ENCODE measurements at regions not wholly inside any gene's neighbourhood (a gene's known extent, or its start where the extent isn't known, plus 50 kb on each side); places are given as distances from the start of the nearest gene placed in this dataset.

- no peak for TF ChIP-seq CTCF (IDR thresholded peaks at IDR 0.05; ENCODE audit: low read depth, low read length, missing input control)
- Histone ChIP-seq H3K27me3 (ENCODE audit: control insufficient read depth in 4 of 4, insufficient read depth in 4 of 4, low read length in 3 of 4) (peaks cover 0 to 4% (median 2%) of the 10 kb centered on the region in 4 donors), H3K4me1 (ENCODE audit: control insufficient read depth in 4 of 4, insufficient read depth in 4 of 4, low read length in 3 of 4) (no peaks in the 10 kb centered on the region), H3K27ac (ENCODE audit: low read depth in 1 of 2, low read length in 2 of 2) (no peak overlapping the region), H3K9ac (ENCODE audit: low read depth in 1 of 2, low read length in 2 of 2) (no peak overlapping the region), H3K9me3 (ENCODE audit: control insufficient read depth in 4 of 4, low read length in 3 of 4) (no peaks in the 10 kb centered on the region), H3K36me3 (ENCODE audit: control insufficient read depth in 4 of 4, insufficient read depth in 3 of 4, low read depth in 1 of 4, low read length in 3 of 4) (no peaks in the 10 kb centered on the region), H3K4me3 (ENCODE audit: low read depth in 1 of 3, low read length in 3 of 3) (no peak overlapping the region)
- 82% methylated on average over 5 of the region's 5 CpGs for WGBS
- DNase-seq (ENCODE audit: low spot score), result no peak
Measured at GRCh38 chr2:151166410-151166809, 95.3 kb downstream of the RBM43 start.

- WGBS, result 89% methylated on average over 5 of the region's 5 CpGs
- TF ChIP-seq RXRA (IDR thresholded peaks at IDR 0.05), result no peak
- no peak for TF ChIP-seq JUND (IDR thresholded peaks at IDR 0.05)
- no peak for TF ChIP-seq RAD21 (IDR thresholded peaks at IDR 0.05)
- TF ChIP-seq NR2F2 (IDR thresholded peaks at IDR 0.05), result no peak
- no peak for TF ChIP-seq FOXA1 (IDR thresholded peaks at IDR 0.05)
- no peak for TF ChIP-seq MAX (IDR thresholded peaks at IDR 0.05)
- TF ChIP-seq SP1 (IDR thresholded peaks at IDR 0.05), result no peak
- TF ChIP-seq TAF1 (conservative IDR thresholded peaks at IDR 0.05), result no peak
- no peak for TF ChIP-seq ATF3 (IDR thresholded peaks at IDR 0.05)
- no peak for TF ChIP-seq EGR1 (IDR thresholded peaks at IDR 0.05; ENCODE audit: low read depth in 2 of 2)
- TF ChIP-seq YY1 (IDR thresholded peaks at IDR 0.05), result no peak
- Histone ChIP-seq H3K36me3 (ENCODE audit: control insufficient read depth in 4 of 4, insufficient read depth in 3 of 4, low read depth in 1 of 4, low read length in 3 of 4) (no peaks in the 10 kb centered on the region), H3K4me1 (ENCODE audit: control insufficient read depth in 4 of 4, insufficient read depth in 4 of 4, low read length in 3 of 4) (no peaks in the 10 kb centered on the region), H3K4me3 (ENCODE audit: low read depth in 1 of 3, low read length in 3 of 3) (no peak overlapping the region), H3K27ac (ENCODE audit: low read depth in 1 of 2, low read length in 2 of 2) (no peak overlapping the region), H3K27me3 (ENCODE audit: control insufficient read depth in 4 of 4, insufficient read depth in 4 of 4, low read length in 3 of 4) (peaks cover 0 to 5% (median 2%) of the 10 kb centered on the region in 4 donors), H3K9ac (ENCODE audit: low read depth in 1 of 2, low read length in 2 of 2) (no peak overlapping the region), H3K9me3 (ENCODE audit: control insufficient read depth in 4 of 4, low read length in 3 of 4) (no peaks in the 10 kb centered on the region)
- DNase-seq (ENCODE audit: low spot score), result no peak
Measured at GRCh38 chr2:151165105-151165684, 96.5 kb downstream of the RBM43 start.

- DNase-seq (ENCODE audit: low spot score), result no peak
- Histone ChIP-seq H3K9ac (ENCODE audit: low read depth in 1 of 2, low read length in 2 of 2) (no peak overlapping the region), H3K27me3 (ENCODE audit: control insufficient read depth in 4 of 4, insufficient read depth in 4 of 4, low read length in 3 of 4) (peaks cover 0 to 5% (median 2%) of the 10 kb centered on the region in 4 donors), H3K4me1 (ENCODE audit: control insufficient read depth in 4 of 4, insufficient read depth in 4 of 4, low read length in 3 of 4) (no peaks in the 10 kb centered on the region), H3K27ac (ENCODE audit: low read depth in 1 of 2, low read length in 2 of 2) (no peak overlapping the region), H3K9me3 (ENCODE audit: control insufficient read depth in 4 of 4, low read length in 3 of 4) (no peaks in the 10 kb centered on the region), H3K4me3 (ENCODE audit: low read depth in 1 of 3, low read length in 3 of 3) (no peak overlapping the region), H3K36me3 (ENCODE audit: control insufficient read depth in 4 of 4, insufficient read depth in 3 of 4, low read depth in 1 of 4, low read length in 3 of 4) (no peaks in the 10 kb centered on the region)
- 70% methylated on average over 4 of the region's 4 CpGs for WGBS
- TF ChIP-seq RXRA (IDR thresholded peaks at IDR 0.05), result peak in 1 of 2 donors; percentile 25
- no peak for TF ChIP-seq GABPA (IDR thresholded peaks at IDR 0.05 in 1 of 2, conservative IDR thresholded peaks at IDR 0.05 in 1 of 2)
- TF ChIP-seq REST (IDR thresholded peaks at IDR 0.05), result no peak
- peak; percentile 45 to 66 for TF ChIP-seq RAD21 (IDR thresholded peaks at IDR 0.05)
- TF ChIP-seq CTCF (IDR thresholded peaks at IDR 0.05; ENCODE audit: low read depth, low read length, missing input control), result no peak
- no peak for TF ChIP-seq SP1 (IDR thresholded peaks at IDR 0.05)
- no peak for TF ChIP-seq TAF1 (conservative IDR thresholded peaks at IDR 0.05)
- no peak for TF ChIP-seq MAX (IDR thresholded peaks at IDR 0.05)
Measured at GRCh38 chr2:151161821-151162551, 99.7 kb downstream of the RBM43 start.

All from liver (tissue), 8 donors.